ENCODE measurements at regions not wholly inside any gene's neighbourhood (a gene's known extent, or its start where the extent isn't known, plus 50 kb on each side); places are given as distances from the start of the nearest gene placed in this dataset.

DNA sequence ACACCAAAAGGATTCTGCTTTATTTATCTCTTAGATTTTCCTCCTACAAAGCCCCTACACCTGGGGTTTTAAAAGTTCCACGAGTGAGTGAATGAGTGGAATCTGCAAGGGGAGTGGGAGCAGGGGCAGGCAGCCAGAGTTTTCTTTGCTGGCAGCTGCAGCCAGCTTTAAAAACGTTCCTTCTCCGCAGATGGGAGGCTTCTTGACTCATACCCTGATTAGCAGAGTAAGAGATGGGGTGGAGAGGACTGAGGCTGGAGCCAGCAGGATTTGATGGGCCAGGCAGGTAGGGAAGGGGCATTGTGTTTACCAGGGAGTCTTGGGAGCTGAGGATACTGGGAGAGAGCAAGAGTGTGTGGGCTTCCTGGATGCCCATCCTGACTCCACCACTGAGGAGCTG lies 99.6 kb upstream of the TNP1 start:
- TF ChIP-seq, protein P1, sequence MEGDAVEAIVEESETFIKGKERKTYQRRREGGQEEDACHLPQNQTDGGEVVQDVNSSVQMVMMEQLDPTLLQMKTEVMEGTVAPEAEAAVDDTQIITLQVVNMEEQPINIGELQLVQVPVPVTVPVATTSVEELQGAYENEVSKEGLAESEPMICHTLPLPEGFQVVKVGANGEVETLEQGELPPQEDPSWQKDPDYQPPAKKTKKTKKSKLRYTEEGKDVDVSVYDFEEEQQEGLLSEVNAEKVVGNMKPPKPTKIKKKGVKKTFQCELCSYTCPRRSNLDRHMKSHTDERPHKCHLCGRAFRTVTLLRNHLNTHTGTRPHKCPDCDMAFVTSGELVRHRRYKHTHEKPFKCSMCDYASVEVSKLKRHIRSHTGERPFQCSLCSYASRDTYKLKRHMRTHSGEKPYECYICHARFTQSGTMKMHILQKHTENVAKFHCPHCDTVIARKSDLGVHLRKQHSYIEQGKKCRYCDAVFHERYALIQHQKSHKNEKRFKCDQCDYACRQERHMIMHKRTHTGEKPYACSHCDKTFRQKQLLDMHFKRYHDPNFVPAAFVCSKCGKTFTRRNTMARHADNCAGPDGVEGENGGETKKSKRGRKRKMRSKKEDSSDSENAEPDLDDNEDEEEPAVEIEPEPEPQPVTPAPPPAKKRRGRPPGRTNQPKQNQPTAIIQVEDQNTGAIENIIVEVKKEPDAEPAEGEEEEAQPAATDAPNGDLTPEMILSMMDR (conservative IDR thresholded peaks at IDR 0.05; ENCODE audit: low read depth, low read length), result no peak
- DNase-seq (ENCODE audit: low read depth), result no peak
- H3K4me3 ChIP-seq (ENCODE audit: low read length), result no peak overlapping the region

DNA sequence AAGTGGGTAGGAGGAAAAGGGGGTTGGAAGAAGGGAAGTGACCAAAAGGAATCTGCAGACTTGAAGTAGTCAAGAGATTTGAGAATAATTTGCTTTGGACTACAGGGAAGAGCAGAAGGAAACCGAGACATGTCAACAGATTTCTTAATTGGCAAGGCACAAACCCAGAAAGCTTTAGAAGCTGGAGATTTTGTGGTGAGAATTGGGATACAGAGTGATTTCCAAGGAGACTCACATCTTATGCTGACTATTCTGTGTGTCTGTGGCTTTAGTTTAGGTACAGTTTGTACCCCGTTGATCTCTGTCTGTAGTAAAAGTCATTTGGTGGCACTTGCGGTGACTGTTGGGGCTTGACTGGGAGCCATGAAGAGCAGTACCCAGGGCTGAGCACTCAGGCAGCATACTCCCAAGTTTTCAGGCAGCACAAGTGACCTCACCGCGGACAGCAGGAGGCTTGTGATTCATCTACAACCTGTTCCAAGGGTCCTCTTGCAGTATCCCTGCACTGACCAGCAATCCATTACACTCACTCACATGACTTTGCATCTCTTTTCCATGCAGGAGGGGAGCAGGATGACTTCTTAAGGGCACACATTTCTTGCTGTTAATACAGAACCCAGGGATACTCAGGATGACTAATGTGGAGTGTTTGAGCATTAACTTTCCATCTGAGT lies 97.1 kb upstream of the TNP1 start:
- no peak overlapping the region for H3K4me3 ChIP-seq (ENCODE audit: low read length)
- TF ChIP-seq, protein P1 (conservative IDR thresholded peaks at IDR 0.05; ENCODE audit: low read depth, low read length), result no peak
- DNase-seq (ENCODE audit: low read depth), result no peak

DNA sequence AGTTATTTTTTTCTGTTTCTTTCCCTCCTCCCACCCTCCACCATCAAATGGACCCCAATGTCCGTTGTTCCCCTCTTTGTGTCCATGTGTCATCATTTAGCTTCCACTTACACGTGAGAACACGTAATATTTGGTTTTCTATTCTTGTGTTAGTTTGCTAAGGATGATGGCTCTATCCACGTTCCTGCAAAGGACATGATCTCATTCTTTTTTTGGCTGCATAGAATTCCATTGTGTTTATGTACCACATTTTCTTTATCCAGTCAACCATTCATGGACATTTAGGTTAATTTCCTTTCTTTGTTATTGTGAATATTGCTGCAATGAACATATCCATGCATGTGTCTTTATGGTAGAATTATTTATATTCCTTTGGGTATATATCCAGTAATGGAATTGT lies 91.3 kb upstream of the TNP1 start:
- DNase-seq (ENCODE audit: low read depth), result no peak
- TF ChIP-seq, protein P1 (conservative IDR thresholded peaks at IDR 0.05; ENCODE audit: low read depth, low read length), result no peak
- no peak overlapping the region for H3K4me3 ChIP-seq (ENCODE audit: low read length)

DNA sequence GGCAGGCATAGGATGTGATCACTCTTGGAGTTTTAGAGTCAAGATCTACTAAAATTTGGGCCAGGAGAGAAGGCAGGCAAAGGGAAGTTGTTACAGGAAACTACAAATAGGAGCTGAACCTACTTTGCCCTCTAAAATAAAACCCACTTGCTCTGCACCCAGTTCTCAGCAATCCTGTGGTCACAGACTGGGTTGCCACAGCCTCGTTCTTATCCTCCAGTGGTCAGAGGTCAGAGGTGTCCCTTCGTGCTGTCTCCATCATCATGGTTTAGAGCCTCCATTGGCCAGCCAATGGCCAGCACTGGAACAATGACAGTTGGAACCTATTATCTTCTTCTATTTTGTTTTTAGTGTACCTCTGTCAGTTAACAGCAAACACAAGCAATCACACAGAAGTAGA lies 90.7 kb upstream of the TNP1 start:
- DNase-seq (ENCODE audit: low read depth), result no peak
- TF ChIP-seq, protein P1 (conservative IDR thresholded peaks at IDR 0.05; ENCODE audit: low read depth, low read length), result no peak
- no peak overlapping the region for H3K4me3 ChIP-seq (ENCODE audit: low read length)

DNA sequence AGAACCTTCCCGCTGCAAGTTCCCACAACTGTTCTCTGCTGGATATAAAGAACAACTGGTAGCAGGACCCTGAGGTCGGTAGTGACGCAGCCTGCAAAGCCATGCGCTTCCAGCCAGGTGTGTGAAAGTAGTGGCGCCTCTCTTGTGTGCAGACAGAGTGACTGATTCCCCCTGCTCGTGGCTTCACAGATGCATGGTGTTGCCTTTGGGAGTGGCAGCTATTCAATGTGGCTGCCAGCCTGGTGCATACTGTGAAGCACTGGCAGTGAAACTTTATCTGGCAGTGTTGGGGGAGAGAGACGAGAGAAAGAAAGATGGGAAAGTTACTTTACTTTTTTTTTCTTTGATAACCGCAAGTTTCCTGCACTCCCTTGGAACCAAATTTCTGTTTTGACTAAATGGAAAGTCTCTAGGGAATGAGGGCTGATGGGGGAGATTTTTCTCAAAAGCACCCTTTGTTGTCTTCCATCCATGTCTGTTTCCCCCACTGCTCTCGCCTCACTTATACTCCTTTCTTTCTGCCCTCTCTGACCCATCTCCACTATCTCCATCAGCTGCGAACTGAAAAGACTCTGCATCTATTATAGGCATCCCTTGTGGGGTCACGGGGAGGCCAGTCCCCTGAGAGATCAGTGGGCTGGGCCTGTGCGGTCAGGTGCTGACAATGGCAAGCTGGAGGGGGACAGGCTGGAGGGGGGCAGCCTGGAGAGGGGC lies 90.0 kb upstream of the TNP1 start:
- no peak for DNase-seq (ENCODE audit: low read depth)
- TF ChIP-seq, protein P1 (conservative IDR thresholded peaks at IDR 0.05; ENCODE audit: low read depth, low read length), result no peak

DNA sequence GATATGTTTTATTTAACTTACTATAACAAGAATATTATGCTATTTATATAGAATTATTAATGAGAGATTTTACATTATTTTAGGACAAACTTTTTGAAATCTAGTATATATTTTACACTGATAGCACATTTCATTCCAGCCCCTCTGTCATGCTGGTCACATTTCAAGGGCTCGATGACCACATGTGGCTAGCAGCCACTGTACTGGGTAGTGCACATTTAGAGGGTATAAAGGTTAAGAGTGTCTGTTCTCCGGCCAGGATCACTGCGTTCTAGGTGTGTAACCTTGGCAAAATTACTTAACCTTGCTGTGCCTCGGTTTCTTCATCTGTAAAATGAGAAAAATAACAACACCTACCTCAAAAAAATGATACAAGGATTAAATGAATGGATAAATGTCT lies 87.2 kb upstream of the TNP1 start:
- DNase-seq (ENCODE audit: low read depth), result no peak
- no peak overlapping the region for H3K4me3 ChIP-seq (ENCODE audit: low read length)
- TF ChIP-seq, protein P1 (conservative IDR thresholded peaks at IDR 0.05; ENCODE audit: low read depth, low read length), result no peak

More for the DNA sequence above, 90.0 kb upstream of the TNP1 start:
- no peak overlapping the region for H3K4me3 ChIP-seq (ENCODE audit: low read length)

DNA sequence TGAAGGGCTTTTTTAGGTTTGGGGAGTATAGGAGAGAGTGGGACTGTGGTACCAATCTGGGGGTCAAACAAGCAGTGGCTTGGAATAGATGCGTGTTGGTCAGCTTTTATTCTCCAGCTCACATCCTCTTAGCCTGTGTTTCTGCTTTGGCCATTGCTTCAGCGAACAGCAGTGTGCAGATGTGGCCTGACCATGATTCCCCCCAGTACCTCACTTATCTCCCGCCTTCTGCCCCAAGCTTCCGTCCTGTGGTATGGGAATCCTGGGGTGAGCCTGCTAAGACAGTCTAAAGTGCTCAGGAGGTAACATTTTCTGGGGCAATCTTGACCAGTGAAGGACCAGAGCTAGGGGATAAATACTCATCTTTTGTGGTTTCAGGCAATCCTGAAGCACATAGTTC lies 84.9 kb upstream of the TNP1 start:
- no peak for DNase-seq (ENCODE audit: low read depth)
- no peak overlapping the region for H3K4me3 ChIP-seq (ENCODE audit: low read length)
- TF ChIP-seq, protein P1 (conservative IDR thresholded peaks at IDR 0.05; ENCODE audit: low read depth, low read length), result no peak

Measured in retinal pigment epithelial cell (primary cell).